H1 (cell line): ENCODE measurements at regions not wholly inside any gene's neighbourhood (a gene's known extent, or its start where the extent isn't known, plus 50 kb on each side); places are given as distances from the start of the nearest gene placed in this dataset.

Source experiments
- RAD21 ChIP-seq, 2 experiments: IDR thresholded peaks in 1 of 2; conservative IDR thresholded peaks in 1 of 2; 2 replicates each; pipeline ENCODE4 v1.6.1; 2011; ENCODE audit warnings: low read depth in 2 of 2, low read length in 2 of 2, improper control_type of control experiment in 1 of 2, inconsistent platforms in 1 of 2, mild to moderate bottlenecking in 1 of 2, moderate library complexity in 1 of 2
- RXRA ChIP-seq: IDR thresholded peaks from 2 replicates; pipeline ENCODE4 v1.6.1; 2011; ENCODE audit warnings: low read depth, mild to moderate bottlenecking, low read length, moderate library complexity; ENCODE audit not compliant: insufficient read depth

- TF ChIP-seq RXRA (no peak), RAD21 (IDR thresholded peaks at IDR 0.05 in 1 of 2, conservative IDR thresholded peaks at IDR 0.05 in 1 of 2; ENCODE audit: low read depth in 2 of 2, low read length in 2 of 2) (peak; percentile 95 to 98)
Observed at GRCh38 chr7:114865564-114865963, 56.3 kb upstream of the MDFIC start (continued).
